Germinal center (tissue), 1 donor: ENCODE measurements at regions not wholly inside any gene's neighbourhood (a gene's known extent, or its start where the extent isn't known, plus 50 kb on each side); places are given as distances from the start of the nearest gene placed in this dataset.

Experiments used
- DNase-seq: peaks from one replicate; pipeline ENCODE4 v3.0.0; 2012; ENCODE audit warnings: mixed read lengths, low spot score

DNA sequence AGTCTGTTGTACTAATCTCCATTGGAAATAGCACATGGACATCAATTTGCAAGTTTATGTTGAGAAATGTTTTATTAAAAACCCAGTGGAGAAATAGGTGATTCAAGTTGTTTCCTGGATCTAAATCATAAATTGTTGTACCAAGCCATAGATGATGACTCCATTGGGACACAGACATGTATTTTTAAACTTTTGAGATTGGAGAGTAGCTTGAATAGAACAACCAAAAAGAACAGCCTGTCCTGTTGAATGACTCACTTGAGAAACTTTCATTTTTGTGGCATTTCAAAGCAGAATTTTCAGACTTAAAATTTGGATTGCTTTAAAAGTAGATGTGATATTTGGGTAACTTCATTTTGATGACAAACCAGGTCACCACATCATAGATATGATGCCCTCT is 197.5 kb downstream of the GPAM start:
- DNase-seq = no peak

DNA sequence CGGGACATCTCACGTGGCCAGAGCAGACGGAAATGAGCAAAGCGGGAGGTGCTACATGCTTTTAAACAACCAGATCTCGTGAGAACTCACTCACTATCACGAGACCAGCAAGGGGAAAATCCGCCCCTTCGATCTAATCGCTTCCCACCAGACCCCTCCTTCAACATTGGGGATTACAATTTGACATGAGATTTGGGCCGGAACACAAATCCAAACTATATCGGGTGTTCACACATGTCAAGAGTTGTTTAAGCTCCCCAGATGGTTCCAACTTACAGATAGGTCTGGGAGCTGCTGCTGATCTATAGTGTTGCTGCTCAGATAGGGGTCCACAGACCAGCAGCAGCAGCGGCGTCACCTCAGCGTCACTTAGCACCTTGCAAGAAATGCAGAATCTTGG is 194.9 kb downstream of the GPAM start:
- no peak for DNase-seq

DNA sequence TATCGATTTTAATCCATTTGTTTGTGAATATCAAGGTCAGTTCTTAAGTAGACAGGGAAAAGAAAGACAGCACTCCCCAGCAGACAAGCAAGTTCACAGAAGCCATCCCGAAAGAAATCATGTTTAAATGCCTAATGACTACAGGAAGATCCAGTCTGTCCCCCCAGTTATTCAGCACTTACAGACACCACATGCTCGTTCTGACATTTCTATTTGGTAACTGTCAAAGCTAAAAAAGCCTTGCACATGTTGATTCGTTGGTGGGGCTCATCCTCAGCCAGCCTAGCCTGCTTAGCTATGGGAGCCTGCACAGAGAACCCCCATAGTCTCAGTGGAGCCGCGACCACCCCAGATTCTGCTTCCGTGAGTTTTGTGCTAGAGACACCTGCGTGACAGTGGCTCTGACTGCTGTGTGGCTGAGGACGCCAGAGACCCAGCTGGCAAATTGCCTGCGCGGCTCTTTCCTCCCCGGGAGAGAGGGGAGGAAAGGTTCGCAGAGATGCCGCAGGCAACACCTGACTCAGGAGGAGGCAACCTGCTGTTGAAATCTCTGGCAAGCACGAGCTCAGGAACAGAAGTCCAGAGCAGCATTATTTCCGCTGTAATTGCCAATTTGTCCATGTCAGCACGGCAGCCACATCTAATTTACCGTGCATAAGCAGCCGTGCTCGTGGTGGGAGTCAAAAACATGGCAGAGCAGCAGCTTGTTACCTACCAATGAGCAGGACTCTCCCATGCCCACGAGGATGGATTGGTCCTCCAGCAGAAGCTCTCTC is 194.2 kb downstream of the GPAM start:
- DNase-seq = no peak

DNA sequence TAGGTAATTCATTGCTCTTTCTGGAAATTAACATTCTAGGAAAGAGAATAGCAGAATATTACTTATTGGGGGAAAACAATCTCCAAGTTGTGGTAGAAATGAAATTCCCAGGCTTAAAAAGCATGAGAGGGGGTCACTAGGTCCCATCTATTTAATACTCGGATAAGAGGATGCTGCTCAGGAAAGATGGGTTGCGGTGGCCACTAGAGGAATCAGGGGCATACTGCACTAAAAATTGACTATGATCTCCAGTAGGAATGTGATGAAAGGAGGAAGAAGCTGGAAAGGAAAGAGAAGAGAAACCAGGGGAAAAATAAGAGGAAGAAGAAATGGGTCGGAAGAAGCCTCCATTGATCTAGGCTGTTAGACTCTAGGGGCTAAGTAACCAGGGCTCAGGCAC is 192.8 kb downstream of the GPAM start:
- no peak for DNase-seq

DNA sequence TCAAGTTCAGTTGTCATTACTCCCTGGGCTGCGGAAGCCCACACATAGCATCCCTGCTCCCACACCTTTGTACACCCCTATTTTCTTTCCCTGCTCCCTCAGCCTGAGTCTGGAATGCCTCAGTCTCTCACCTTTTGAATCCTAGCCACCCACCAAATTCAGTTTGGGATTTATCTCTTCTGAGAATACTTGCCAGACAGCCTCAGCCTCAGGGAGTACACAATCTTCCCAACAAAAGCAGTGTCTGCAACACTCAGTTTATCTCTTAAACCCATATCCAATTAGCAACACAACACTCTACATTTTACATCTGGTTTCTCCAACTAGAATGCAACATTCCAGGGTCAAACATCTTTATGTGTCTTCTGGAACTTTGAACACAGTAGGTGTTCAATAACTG is 190.2 kb downstream of the GPAM start:
- DNase-seq = no peak

DNA sequence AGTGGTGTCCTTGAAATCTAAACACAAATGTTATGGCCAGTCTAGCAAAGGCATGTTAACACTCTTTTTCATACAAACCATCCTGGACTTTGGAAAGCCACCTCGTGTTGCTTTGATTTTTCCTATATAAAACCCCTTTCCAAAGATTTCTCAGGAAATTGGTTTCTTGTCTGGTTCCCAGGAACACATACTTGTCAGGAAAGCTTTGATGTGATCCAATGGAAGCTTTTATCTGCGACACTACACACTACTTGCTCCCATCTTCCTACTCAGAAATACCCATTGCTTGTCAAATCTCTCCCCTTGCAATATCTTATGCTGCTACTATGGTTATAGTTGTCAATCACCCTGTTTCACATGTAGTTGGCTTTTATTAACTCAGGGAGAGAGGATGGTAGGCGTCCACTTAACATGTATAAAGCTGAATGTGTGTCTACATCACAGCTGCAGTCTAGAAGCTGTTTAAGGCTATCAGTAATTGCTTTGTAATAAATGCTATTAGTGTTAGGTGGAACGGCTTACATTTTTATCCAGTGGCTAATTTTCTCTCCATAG is 189.6 kb downstream of the GPAM start:
- no peak for DNase-seq

DNA sequence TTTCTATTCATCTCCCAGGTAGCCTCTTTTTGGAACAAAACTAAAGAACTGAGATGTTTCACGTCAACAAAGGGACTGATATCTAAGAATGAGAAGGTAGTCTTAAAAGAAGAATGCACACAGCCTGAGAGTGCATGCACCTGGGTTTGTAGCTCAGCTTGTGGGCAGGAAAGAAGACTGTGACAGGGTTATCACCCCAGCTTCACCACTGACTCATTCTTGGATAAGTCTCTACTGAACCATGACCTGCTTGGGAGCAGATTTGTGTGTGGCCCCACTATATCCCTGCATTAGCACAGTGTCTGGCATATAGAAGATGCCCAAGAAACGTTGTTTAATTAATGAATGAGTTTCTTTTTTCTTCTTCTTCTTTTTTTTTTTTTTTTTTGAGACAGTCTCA is 187.5 kb downstream of the GPAM start:
- no peak for DNase-seq

DNA sequence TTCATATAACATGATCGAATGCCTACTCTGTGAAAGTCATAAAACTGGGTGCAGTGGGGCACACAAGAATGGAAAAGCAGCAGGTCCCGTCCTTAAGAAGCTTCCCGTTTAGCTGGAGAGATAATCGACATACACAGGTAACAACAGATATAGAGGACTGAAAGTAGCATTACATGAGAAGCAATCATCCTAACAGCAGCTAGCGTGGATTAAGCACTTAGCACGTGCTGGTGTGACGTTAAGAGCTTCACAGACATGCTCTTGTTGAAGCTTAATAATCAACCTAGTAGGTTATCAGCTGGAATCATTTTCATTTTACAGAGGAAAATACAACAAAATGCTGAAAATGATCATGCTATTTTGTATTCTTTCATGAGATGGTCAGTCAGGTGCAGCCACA is 184.8 kb downstream of the GPAM start:
- DNase-seq = no peak

DNA sequence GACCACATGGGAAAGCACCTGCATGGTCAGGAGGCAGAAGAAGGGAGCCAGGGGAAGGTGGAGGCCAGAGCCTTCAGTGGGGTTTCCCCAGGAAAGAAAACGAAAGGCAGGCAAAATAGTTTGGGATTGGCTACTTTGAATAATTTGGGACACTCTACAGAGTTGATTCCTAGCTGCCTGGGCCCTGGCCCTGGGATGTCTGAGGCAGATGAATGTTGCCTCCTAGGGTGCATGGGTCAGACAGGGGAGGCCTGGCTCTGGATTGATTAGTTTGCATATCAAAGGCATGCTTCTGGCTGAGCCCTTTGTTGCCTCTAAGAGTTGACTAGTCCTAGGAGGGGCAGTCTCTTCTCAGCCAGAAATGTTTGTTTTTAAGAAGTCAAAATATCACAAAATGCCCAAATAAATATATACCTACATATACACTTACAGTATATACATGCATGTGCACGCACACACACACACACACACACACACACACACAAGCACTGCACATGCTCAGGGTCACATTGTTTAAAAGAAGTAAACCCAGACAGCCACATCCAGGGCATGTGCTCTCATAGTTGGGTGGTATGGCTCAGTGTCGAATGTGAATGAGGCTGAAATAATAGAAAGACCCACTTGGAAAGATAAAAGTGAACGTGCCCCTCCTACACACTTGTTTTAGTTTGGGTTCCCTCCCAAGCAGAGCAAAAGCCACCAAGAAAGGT is 184.2 kb downstream of the GPAM start:
- no peak for DNase-seq

DNA sequence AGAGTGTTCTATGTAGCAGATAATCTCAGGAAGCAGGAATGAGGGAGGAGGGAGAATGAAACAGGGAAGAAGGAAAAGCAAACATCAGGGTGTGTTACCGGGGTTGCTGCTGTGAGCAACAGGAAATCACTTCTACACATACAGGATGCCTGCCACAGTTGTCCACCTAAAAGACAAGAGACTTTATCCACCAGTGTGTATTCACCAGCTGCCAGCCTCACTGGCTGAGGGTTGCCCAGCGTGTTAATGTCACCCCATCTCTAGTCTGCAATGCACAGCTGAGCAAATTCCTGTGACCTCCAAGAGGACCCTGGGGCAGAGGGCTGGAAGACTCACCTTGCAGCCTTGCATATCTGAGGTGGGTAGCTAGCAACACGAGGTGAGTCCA is 183.7 kb downstream of the GPAM start:
- no peak for DNase-seq

DNA sequence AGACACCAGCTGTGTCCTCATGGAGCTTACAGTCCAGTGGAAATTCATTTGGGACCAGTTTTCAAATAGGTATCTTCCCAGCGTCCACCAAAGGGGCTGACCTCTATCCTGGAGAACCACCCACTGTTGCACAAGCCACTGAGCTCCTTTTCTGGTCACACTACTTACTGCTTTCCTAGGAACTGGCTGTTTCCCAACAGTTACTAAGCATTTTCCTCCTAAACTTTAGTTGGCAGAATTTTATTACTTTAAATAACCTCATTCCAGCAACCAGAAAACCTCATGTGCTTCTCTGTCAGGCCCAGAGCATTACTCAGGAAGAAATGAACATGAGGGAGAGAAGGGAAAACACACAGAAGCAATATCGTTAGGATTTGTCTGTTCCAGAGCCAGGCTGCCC is 183.1 kb downstream of the GPAM start:
- DNase-seq = no peak

DNA sequence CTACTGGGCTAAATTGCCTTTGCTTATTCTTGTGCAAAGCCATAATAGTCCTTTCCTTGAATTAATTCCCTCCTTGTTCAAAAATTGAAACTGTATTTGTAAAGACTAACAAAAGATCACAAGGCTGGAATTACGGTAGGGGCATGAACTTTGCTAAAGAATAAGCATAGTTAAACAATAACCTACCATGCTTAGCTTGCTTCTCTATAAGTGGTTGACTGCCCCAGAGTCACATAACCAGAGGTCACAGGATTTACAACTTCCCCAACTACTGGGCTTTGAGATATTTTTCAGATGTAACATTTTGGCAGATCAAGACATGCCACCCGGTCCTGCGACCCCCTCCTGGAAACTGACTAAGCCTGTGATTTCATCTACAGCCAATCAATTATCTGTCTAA is 181.4 kb downstream of the GPAM start:
- DNase-seq = no peak

DNA sequence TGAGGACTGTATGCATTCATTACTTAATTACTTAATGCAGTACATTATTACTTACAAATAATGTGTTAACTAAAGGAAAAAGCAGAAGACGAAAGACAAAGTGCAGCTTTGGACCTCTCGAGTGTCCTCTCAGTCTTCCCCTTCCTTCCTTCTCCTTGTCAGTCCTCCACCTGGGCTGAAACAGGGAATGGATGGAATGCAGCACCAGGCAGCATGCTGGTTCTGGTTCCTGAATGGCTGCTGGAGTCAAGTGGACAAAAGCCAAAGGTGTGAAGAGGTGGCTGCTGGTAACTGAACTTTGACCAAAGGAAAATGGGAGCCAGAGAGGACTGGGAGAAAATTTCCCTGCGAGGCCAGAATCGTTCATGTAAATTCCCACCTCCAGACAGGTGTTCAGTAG is 179.5 kb downstream of the GPAM start:
- no peak for DNase-seq

DNA sequence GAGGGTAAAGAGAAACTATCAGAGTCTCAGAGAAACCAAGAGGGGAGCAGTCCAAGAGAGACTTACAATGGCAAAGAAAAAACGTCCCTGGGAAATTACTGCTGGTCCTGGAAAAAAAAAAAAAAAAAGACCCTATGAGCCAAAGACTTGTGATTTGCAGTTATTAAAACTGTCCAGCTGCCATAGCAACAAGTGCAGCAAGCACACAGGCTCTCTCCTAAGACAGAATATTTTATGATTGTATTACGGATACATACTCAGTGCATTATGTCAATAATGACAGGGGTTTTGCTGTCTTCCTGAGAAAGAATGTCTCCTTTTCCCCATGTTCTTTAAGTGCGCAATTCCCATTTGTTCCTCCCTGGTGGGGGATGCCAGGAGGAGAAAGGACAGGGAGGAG is 178.5 kb downstream of the GPAM start:
- DNase-seq = no peak

DNA sequence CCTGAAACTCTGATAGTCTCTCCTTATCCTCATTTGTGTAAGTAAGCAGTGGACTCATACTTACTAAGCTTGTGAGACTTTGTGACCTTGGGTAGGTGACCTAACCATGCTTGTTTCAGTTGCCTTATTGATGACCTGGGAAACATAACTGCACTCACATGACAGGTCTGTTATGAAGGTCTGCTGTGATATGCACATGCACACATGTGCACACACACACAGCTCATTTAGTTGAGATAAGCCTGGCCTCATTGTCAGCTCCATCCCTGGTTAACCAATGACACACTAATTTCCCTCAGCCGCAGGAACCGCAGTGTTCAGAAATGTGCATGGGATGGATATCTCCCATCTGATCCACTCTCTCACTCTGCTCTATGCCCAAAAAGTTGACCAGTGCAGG is 177.2 kb downstream of the GPAM start:
- DNase-seq = no peak

DNA sequence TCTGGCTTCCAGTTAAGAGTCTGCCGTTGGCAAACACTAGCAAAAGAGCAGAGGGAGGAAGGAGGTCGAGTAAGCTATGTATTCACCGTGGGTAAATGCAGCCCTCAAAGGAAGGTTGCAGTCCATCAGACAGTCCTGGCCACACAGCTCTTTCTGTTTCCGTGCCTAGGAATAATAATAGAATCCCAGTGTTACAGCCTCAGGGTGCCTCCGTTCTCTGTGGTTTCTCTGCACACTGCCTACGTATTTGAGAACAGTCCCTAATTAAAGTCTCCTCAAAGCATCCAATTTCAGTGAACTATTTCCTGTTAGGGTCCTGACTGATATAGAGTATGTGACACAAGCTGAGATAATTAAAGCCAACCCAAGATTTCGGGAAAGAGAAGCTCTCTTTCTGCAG is 176.7 kb downstream of the GPAM start:
- DNase-seq = no peak

DNA sequence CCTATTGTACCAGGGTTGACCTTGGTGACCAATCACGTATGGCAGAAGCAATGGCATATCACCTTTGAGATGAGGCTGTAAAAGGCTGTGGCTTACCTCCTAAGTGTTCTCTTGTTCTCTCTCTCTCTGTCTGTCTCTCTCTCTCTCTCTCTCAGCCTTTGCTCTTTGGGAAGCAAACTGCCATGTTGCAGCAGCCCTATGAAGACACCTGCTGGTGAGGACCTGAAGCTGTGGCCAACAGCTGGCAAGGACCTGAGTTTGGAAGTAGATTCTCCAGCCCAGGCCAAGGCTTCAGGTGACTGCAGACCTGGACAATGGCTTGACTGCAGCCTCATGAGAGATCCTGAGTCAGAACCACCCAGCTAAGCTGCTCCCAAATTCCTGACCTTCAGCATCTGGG is 161.4 kb downstream of the GPAM start:
- no peak for DNase-seq

DNA sequence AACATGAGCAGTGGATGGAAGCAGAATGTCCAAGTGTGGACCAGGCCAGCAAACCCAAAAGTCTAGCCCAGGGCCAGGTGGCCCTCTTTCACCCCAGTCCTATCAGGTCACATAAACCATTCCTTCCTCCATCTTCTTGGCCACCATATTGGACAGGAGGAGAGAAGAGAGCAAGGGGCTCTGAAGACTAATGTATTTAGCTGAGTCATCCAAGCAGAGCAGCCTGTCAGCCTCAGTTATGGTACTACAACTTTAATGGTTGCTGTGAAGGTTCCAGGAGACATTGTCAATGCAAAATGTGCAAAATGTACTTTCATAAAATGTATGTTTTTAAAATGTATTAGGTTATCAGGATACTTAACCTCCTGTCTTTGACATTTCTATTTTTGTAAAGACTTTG is 159.5 kb downstream of the GPAM start:
- DNase-seq = no peak

DNA sequence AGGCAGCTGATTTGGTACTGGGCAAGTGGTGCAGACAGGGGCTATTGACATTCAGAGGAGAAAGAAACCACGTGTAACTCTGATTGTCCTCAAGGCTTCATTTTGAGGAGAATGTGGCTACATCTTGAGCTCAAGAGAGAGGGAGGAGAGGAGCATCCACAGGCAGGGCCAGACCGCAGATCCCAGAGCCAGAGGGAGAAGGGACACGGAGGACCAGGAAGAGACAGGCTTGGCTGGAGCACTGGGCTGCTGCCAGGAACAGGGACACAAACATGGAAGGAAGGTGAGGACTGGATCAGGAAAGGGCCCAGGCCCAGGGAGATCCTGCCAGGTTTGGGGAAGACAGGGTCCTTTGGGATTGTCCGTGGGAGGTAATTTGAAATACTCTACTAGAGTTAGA is 158.3 kb downstream of the GPAM start:
- DNase-seq = no peak

DNA sequence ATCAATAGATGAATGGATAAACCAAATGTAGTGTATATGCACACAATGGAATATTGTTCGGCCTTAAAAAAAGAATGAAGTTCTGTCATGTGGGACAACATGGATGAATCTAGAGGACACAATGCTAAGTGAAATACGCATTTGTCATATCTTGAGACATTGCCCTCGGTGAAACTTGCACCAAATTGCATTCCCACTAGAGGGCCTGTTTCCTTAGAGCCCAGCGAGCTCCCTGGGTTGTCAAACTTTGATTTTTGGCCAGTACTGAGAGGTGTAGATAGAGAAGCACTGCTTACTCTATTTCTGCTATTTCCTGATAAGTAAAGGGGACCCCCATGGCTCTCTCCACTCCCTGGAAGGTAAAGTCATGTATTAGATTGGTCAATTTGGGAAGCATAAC is 157.1 kb downstream of the GPAM start:
- no peak for DNase-seq

DNA sequence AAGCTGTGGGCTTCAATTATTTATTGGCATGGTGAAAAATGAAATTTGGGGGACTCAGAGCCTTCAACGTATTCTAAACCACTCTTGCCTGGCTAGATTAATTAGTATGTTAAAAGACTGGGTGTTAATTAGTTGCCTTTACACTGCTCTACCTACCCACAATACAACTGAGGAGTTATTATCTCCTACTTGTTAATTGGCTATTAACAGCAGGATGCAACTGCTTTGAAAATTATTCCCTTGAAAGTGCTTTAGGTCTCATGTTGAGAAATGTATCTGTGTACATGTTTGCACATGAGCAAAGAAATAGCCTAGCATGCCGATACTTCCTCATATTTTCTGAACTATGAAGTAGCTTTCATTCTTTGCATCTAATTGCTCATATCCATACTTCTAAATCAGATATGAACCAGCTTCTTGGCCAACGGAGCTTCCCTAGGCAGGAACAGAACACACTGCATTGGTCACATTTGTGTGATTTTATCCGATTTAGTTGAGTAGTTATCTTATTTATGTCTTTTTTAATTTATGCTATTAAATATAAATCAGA is 155.8 kb downstream of the GPAM start:
- DNase-seq = no peak

DNA sequence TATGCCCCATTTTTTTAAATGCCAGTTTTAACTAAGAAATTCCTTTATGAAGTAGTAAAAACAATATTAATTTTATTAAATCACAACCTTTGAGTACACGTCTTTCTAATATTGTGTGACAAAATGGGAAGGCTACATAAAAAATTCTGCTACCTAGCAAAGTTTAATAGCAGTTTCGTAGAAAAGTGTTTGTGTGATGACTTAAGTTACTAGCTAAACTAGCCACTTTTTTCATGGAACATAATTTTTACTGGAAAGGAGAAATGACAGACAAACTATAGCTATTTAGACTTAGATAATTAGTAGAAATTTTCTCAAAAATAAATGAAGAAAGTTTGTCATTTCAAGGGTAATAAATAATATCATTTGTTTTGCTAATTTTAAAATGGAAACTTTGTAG is 153.1 kb downstream of the GPAM start:
- DNase-seq = no peak

DNA sequence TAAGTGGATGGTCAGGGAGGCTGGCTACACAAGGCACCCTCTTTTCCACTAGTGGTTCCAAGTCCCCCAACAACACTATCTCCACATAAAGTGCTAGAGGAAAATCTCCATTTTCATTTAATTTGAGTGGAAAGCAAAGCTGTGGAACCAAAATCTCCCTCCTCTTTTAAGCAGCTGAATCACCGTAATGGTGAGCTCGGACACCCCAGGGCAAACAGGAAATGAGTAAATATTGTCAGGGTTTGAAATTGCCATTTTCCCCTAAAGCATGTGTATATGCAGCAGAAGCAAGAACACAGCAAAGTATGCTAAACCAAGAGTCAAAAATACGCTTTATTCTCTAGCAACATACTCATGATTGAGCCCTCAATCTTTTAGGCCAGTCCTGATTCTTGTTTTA is 143.7 kb downstream of the GPAM start:
- no peak for DNase-seq
